RPMI7951 (cell line): ENCODE measurements at regions not wholly inside any gene's neighbourhood (a gene's known extent, or its start where the extent isn't known, plus 50 kb on each side); places are given as distances from the start of the nearest gene placed in this dataset.
A peak's percentile ranks its signal among the peaks of the same experiment; 100 is the strongest.
"Not testable (repeated sequence)": the region's sequence is repeated elsewhere in the genome, so short reads cannot be mapped to it uniquely, and the experiment has no call there.

Source experiments
- DNase-seq: peaks from one replicate; pipeline ENCODE4 v3.0.0-alpha.2; 2012; ENCODE audit warnings: low read depth

- no peak for DNase-seq
Measured at GRCh38 chr5:110248921-110249320, 477.6 kb downstream of the TMEM232 start.

- DNase-seq: no peak
Measured at GRCh38 chr5:110250355-110250754, 476.1 kb downstream of the TMEM232 start.

- no peak for DNase-seq
Measured at GRCh38 chr5:110250755-110251154, 475.7 kb downstream of the TMEM232 start.

- DNase-seq: no peak
Measured at GRCh38 chr5:110251366-110251765, 475.1 kb downstream of the TMEM232 start.

- DNase-seq: no peak
Measured at GRCh38 chr5:110255194-110255593, 471.3 kb downstream of the TMEM232 start.

GRCh38 chr5:110256298-110256697, 470.2 kb downstream of the TMEM232 start:
- DNase-seq: no peak

- DNase-seq: no peak
Measured at GRCh38 chr5:110257971-110258370, 468.5 kb downstream of the TMEM232 start.

GRCh38 chr5:110258460-110259216, 467.8 kb downstream of the TMEM232 start:
- peak; percentile 4 for DNase-seq

GRCh38 chr5:110262749-110263148, 463.7 kb downstream of the TMEM232 start:
- DNase-seq: no peak

GRCh38 chr5:110264661-110265060, 461.8 kb downstream of the TMEM232 start:
- DNase-seq: no peak

- no peak for DNase-seq
Measured at GRCh38 chr5:110265162-110265561, 461.3 kb downstream of the TMEM232 start.

- DNase-seq: no peak
Measured at GRCh38 chr5:110267714-110268113, 458.8 kb downstream of the TMEM232 start.

- no peak for DNase-seq
Measured at GRCh38 chr5:110268283-110268682, 458.2 kb downstream of the TMEM232 start.

- no peak for DNase-seq
Measured at GRCh38 chr5:110268985-110269384, 457.5 kb downstream of the TMEM232 start.

GRCh38 chr5:110269478-110270142, 456.9 kb downstream of the TMEM232 start:
- DNase-seq: no peak

GRCh38 chr5:110275878-110276277, 450.6 kb downstream of the TMEM232 start:
- DNase-seq: no peak

- DNase-seq: not testable (repeated sequence)
Measured at GRCh38 chr5:110278449-110278848, 448.0 kb downstream of the TMEM232 start.

- not testable (repeated sequence) for DNase-seq
Measured at GRCh38 chr5:110284121-110284520, 442.4 kb downstream of the TMEM232 start.

- peak; percentile 28 for DNase-seq
Measured at GRCh38 chr5:110288766-110289511, 437.5 kb downstream of the TMEM232 start.

- no peak for DNase-seq
Measured at GRCh38 chr5:110289512-110289810, 437.0 kb downstream of the TMEM232 start.

- no peak for DNase-seq
Measured at GRCh38 chr5:110290542-110290941, 435.9 kb downstream of the TMEM232 start.

- no peak for DNase-seq
Measured at GRCh38 chr5:110294281-110294680, 432.2 kb downstream of the TMEM232 start.

GRCh38 chr5:110297152-110297670, 429.3 kb downstream of the TMEM232 start:
- no peak for DNase-seq
